ENCODE measurements at regions not wholly inside any gene's neighbourhood (a gene's known extent, or its start where the extent isn't known, plus 50 kb on each side); places are given as distances from the start of the nearest gene placed in this dataset.

DNA sequence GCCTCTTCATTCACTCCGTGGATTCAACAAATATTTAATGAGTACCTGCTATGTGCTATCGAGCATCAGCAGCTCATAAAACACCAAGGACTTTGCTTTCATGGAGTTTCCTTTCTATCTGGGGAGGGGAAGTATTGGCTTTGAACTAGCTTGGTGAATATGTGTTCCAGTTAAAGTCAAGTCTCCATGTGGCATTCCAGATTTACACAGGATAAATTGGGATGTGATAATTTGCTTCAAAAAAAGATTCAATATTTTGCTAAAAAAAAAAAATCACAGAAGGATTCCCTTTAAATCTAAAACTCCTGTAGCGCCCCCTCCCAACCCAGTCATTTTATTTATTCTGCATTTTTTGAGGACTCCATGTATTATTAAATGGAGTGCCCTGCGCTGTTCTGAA, 346.3 kb upstream of the SLC30A5 start:
- Histone ChIP-seq H3K4me1 (ENCODE audit: control insufficient read depth in 1 of 2, insufficient read depth in 2 of 2, low read length in 2 of 2) (no peaks in the 10 kb centered on the region), H3K27ac (ENCODE audit: low read depth, low read length) (no peak overlapping the region), H3K9ac (ENCODE audit: low read depth in 1 of 2, low read length in 2 of 2) (no peak overlapping the region), H3K27me3 (ENCODE audit: control insufficient read depth in 1 of 2, insufficient read depth in 2 of 2, low read length in 2 of 2) (no peaks in the 10 kb centered on the region), H3K4me3 (ENCODE audit: low read depth in 1 of 2, low read length in 2 of 2) (no peak overlapping the region), H3K9me3 (ENCODE audit: control insufficient read depth in 1 of 2, low read length in 2 of 2) (no peaks in the 10 kb centered on the region), H3K36me3 (ENCODE audit: control insufficient read depth in 1 of 2, insufficient read depth in 2 of 2, low read length in 2 of 2) (no peaks in the 10 kb centered on the region)

DNA sequence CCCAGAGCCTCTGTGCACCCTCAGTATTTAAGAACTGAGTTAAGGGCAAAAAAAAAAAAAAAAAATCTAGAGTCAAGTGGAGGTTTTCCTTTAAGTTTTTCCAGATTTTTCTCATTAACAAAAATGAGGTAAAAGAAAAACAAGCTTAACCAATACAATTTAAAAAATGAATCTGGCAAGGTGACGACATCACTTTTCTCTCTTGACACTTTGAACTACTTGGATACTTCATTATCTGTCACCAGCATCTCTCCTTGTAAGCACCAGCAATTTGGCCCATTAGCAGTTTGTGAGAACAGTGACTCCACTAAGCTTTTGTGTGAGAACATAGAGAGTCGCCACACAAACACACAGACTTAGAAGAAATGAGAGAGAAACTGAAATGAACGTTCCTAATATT, 345.7 kb upstream of the SLC30A5 start:
- Histone ChIP-seq H3K9ac (ENCODE audit: low read depth in 1 of 2, low read length in 2 of 2) (no peak overlapping the region), H3K4me3 (ENCODE audit: low read depth in 1 of 2, low read length in 2 of 2) (no peak overlapping the region), H3K36me3 (ENCODE audit: control insufficient read depth in 1 of 2, insufficient read depth in 2 of 2, low read length in 2 of 2) (no peaks in the 10 kb centered on the region), H3K27ac (ENCODE audit: low read depth, low read length) (no peak overlapping the region), H3K9me3 (ENCODE audit: control insufficient read depth in 1 of 2, low read length in 2 of 2) (no peaks in the 10 kb centered on the region), H3K27me3 (ENCODE audit: control insufficient read depth in 1 of 2, insufficient read depth in 2 of 2, low read length in 2 of 2) (no peaks in the 10 kb centered on the region), H3K4me1 (ENCODE audit: control insufficient read depth in 1 of 2, insufficient read depth in 2 of 2, low read length in 2 of 2) (no peaks in the 10 kb centered on the region)

DNA sequence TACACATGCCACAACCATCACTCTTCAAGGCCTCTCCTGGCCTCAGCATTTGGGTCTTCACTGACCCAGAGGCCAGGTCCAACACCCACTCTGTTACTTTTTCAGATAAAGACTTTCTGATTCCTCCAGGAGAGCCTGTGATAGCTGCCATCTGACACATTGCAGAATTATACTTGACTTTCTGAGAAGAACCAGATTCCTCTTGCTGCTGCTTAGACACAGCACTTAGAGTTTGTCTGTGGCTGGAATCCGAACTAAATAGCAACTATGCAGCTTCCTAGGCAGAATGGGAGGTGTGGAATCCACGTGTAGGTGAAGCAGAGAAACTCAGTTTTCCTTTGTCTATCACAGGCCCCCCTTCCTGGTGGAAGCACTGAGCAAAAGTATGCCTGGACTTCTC, 344.7 kb upstream of the SLC30A5 start:
- H3K27ac ChIP-seq (ENCODE audit: low read depth, low read length), result no peak overlapping the region
- H3K36me3 ChIP-seq (ENCODE audit: control insufficient read depth in 1 of 2, insufficient read depth in 2 of 2, low read length in 2 of 2), result no peaks in the 10 kb centered on the region
- no peaks in the 10 kb centered on the region for H3K27me3 ChIP-seq (ENCODE audit: control insufficient read depth in 1 of 2, insufficient read depth in 2 of 2, low read length in 2 of 2)
- no peak overlapping the region for H3K4me3 ChIP-seq (ENCODE audit: low read depth in 1 of 2, low read length in 2 of 2)
- no peak overlapping the region for H3K9ac ChIP-seq (ENCODE audit: low read depth in 1 of 2, low read length in 2 of 2)
- H3K4me1 ChIP-seq (ENCODE audit: control insufficient read depth in 1 of 2, insufficient read depth in 2 of 2, low read length in 2 of 2), result no peaks in the 10 kb centered on the region
- no peaks in the 10 kb centered on the region for H3K9me3 ChIP-seq (ENCODE audit: control insufficient read depth in 1 of 2, low read length in 2 of 2)

DNA sequence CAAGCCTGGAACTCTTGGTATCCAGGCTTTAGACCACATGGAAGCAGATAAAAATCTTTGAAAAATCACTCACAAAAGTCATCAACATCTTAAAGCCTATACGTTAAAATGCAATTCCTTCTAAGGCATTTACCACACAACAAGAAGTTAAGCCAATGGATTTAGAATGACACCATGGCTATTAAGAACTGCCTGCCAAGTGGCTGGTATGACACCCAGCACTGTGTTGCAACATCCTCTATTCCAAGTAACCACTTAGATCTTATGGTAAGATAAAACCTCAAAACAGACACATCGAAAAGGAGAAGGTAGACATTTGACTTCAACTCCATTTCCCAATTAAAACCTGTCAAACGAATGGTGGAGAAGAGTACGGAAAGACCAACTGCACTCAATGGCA, 344.2 kb upstream of the SLC30A5 start:
- Histone ChIP-seq H3K36me3 (ENCODE audit: control insufficient read depth in 1 of 2, insufficient read depth in 2 of 2, low read length in 2 of 2) (no peaks in the 10 kb centered on the region), H3K4me1 (ENCODE audit: control insufficient read depth in 1 of 2, insufficient read depth in 2 of 2, low read length in 2 of 2) (no peaks in the 10 kb centered on the region), H3K9me3 (ENCODE audit: control insufficient read depth in 1 of 2, low read length in 2 of 2) (no peaks in the 10 kb centered on the region), H3K27me3 (ENCODE audit: control insufficient read depth in 1 of 2, insufficient read depth in 2 of 2, low read length in 2 of 2) (no peaks in the 10 kb centered on the region), H3K4me3 (ENCODE audit: low read depth in 1 of 2, low read length in 2 of 2) (no peak overlapping the region), H3K9ac (ENCODE audit: low read depth in 1 of 2, low read length in 2 of 2) (no peak overlapping the region), H3K27ac (ENCODE audit: low read depth, low read length) (no peak overlapping the region)

DNA sequence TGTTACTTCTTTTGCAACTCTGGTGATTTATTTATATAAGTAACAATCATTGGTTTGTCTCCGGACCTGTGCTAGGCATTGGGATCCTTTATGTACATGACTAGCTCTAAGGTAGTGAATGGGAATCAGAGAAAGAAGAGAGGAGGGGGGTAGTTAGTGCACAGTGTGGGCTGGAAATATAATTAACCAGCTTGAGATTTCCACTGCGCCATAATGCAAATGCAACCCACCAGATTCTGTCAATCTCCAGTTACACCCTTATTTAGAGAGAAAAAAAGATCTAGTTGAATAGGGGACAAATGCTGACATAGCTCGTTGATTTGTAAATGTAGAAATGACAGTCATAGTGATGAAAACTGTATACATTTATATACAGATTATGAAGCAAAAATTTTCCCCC, 342.2 kb upstream of the SLC30A5 start:
- H3K9me3 ChIP-seq (ENCODE audit: control insufficient read depth in 1 of 2, low read length in 2 of 2), result no peaks in the 10 kb centered on the region
- H3K4me3 ChIP-seq (ENCODE audit: low read depth in 1 of 2, low read length in 2 of 2), result no peak overlapping the region
- no peaks in the 10 kb centered on the region for H3K27me3 ChIP-seq (ENCODE audit: control insufficient read depth in 1 of 2, insufficient read depth in 2 of 2, low read length in 2 of 2)
- no peak overlapping the region for H3K27ac ChIP-seq (ENCODE audit: low read depth, low read length)
- H3K9ac ChIP-seq (ENCODE audit: low read depth in 1 of 2, low read length in 2 of 2), result no peak overlapping the region
- H3K36me3 ChIP-seq (ENCODE audit: control insufficient read depth in 1 of 2, insufficient read depth in 2 of 2, low read length in 2 of 2), result no peaks in the 10 kb centered on the region
- no peaks in the 10 kb centered on the region for H3K4me1 ChIP-seq (ENCODE audit: control insufficient read depth in 1 of 2, insufficient read depth in 2 of 2, low read length in 2 of 2)

DNA sequence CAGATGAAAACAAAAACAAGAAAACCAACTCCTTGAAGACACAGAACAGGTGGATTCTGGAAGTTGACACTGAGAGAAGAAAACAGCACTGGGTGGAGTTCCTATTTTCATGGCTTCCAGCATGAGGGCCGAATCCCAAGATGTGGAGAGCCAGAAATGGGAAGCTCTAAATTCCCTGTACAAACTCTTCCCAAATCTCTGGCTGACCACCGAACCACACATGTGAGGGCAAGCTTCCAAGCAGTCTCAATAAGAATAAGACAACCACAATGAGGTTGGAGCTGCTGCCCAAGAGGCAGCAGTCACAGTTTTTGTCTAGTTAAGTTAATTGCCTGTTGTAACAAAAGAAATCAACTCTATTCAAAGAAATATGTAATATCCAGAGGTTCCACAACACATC, 339.3 kb upstream of the SLC30A5 start:
- H3K4me1 ChIP-seq (ENCODE audit: control insufficient read depth in 1 of 2, insufficient read depth in 2 of 2, low read length in 2 of 2), result no peaks in the 10 kb centered on the region
- H3K9me3 ChIP-seq (ENCODE audit: control insufficient read depth in 1 of 2, low read length in 2 of 2), result no peaks in the 10 kb centered on the region
- no peak overlapping the region for H3K27ac ChIP-seq (ENCODE audit: low read depth, low read length)
- no peak overlapping the region for H3K4me3 ChIP-seq (ENCODE audit: low read depth in 1 of 2, low read length in 2 of 2)
- no peak overlapping the region for H3K9ac ChIP-seq (ENCODE audit: low read depth in 1 of 2, low read length in 2 of 2)
- H3K27me3 ChIP-seq (ENCODE audit: control insufficient read depth in 1 of 2, insufficient read depth in 2 of 2, low read length in 2 of 2), result no peaks in the 10 kb centered on the region
- H3K36me3 ChIP-seq (ENCODE audit: control insufficient read depth in 1 of 2, insufficient read depth in 2 of 2, low read length in 2 of 2), result no peaks in the 10 kb centered on the region

DNA sequence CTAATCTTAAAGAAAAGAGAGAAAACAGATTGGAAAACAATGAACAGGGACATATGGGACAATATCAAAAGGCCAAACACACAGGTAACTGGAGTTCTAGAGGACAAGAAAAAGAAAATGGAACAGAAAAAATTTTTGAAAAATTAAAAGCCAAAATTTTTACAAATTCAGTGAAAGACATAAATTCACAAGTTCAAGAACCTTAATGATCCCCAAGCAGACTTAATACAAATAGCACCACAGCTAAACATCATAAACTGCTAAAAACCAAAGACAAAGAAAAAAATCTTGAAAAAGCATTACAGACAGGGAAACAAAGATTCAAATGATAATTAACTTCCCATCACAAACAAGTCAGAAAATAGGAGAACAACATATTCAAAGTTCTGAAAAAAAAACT, 338.5 kb upstream of the SLC30A5 start:
- no peak overlapping the region for H3K4me3 ChIP-seq (ENCODE audit: low read depth in 1 of 2, low read length in 2 of 2)
- no peak overlapping the region for H3K27ac ChIP-seq (ENCODE audit: low read depth, low read length)
- H3K27me3 ChIP-seq (ENCODE audit: control insufficient read depth in 1 of 2, insufficient read depth in 2 of 2, low read length in 2 of 2), result no peaks in the 10 kb centered on the region
- no peaks in the 10 kb centered on the region for H3K4me1 ChIP-seq (ENCODE audit: control insufficient read depth in 1 of 2, insufficient read depth in 2 of 2, low read length in 2 of 2)
- H3K36me3 ChIP-seq (ENCODE audit: control insufficient read depth in 1 of 2, insufficient read depth in 2 of 2, low read length in 2 of 2), result no peaks in the 10 kb centered on the region
- no peaks in the 10 kb centered on the region for H3K9me3 ChIP-seq (ENCODE audit: control insufficient read depth in 1 of 2, low read length in 2 of 2)
- no peak overlapping the region for H3K9ac ChIP-seq (ENCODE audit: low read depth in 1 of 2, low read length in 2 of 2)

DNA sequence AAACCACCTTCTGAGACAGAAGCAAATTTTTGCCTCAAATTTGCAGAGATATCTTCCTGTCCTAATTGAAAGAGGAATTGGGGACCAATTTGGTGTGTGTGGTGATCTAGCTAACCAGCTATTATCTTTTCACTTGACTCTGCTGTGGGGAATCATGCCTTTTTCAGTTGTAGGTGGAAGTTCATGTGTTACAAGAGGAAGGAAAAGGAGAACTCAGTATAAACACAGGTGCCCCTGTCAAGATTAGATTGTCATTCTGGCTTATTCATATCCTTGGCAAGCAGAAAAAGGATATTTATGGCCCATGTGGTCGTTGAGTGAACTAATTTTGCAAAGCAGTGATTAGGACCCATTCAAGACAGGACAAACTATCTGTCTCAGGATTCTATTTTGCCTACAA, 336.8 kb upstream of the SLC30A5 start:
- Histone ChIP-seq H3K27me3 (ENCODE audit: control insufficient read depth in 1 of 2, insufficient read depth in 2 of 2, low read length in 2 of 2) (no peaks in the 10 kb centered on the region), H3K4me3 (ENCODE audit: low read depth in 1 of 2, low read length in 2 of 2) (no peak overlapping the region), H3K9me3 (ENCODE audit: control insufficient read depth in 1 of 2, low read length in 2 of 2) (no peaks in the 10 kb centered on the region), H3K9ac (ENCODE audit: low read depth in 1 of 2, low read length in 2 of 2) (no peak overlapping the region), H3K36me3 (ENCODE audit: control insufficient read depth in 1 of 2, insufficient read depth in 2 of 2, low read length in 2 of 2) (no peaks in the 10 kb centered on the region), H3K4me1 (ENCODE audit: control insufficient read depth in 1 of 2, insufficient read depth in 2 of 2, low read length in 2 of 2) (no peaks in the 10 kb centered on the region), H3K27ac (ENCODE audit: low read depth, low read length) (no peak overlapping the region)

DNA sequence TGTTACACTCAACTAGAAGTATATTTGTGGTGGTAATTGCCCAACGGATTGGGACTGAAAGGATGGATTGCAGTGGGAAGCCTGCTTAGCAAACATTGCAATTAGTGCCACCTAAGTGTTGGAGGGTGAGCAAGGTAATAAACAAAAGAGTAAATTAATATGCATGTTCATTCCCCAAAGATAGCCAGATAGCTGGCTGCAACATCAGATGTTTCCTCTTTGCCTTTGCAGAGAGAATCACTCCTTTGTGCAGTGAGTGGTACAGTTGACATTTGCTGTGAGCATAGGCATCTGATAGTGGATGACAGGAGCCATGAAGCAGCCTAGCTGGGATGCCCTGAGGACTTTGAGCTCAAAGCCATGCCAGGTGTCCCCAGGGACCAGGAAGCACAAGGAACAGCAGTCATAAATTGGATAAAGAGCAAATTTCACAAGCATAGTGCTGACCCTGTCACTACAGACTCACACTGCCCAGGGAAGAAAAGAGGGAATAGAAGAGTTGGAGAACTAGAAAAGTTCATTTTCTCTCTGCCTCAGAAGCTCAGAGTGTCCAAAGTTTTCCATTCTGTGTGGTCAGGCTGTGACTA, 336.1 kb upstream of the SLC30A5 start:
- no peak overlapping the region for H3K4me3 ChIP-seq (ENCODE audit: low read depth in 1 of 2, low read length in 2 of 2)
- no peak overlapping the region for H3K27ac ChIP-seq (ENCODE audit: low read depth, low read length)
- no peaks in the 10 kb centered on the region for H3K36me3 ChIP-seq (ENCODE audit: control insufficient read depth in 1 of 2, insufficient read depth in 2 of 2, low read length in 2 of 2)
- no peaks in the 10 kb centered on the region for H3K27me3 ChIP-seq (ENCODE audit: control insufficient read depth in 1 of 2, insufficient read depth in 2 of 2, low read length in 2 of 2)
- no peaks in the 10 kb centered on the region for H3K4me1 ChIP-seq (ENCODE audit: control insufficient read depth in 1 of 2, insufficient read depth in 2 of 2, low read length in 2 of 2)
- no peaks in the 10 kb centered on the region for H3K9me3 ChIP-seq (ENCODE audit: control insufficient read depth in 1 of 2, low read length in 2 of 2)
- H3K9ac ChIP-seq (ENCODE audit: low read depth in 1 of 2, low read length in 2 of 2), result no peak overlapping the region

DNA sequence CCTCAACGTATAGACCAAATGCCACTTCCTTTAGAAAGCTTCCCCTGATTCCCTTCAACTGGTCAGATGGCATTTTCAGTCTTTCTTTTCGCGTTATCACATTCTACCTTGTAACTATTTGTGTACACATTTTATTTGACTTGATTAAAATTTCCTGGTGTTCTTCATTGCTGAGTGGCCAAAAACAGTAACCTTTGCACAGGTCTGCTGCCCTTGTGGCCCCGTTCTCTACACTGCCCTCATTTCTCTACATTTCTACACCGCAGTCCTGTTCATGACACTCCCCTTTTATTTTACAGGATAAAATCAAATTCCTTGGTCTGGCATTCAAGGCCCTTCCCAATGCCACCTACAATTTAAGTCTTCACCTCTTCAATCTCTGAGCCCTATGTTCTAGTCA, 334.2 kb upstream of the SLC30A5 start:
- Histone ChIP-seq H3K9ac (ENCODE audit: low read depth in 1 of 2, low read length in 2 of 2) (no peak overlapping the region), H3K27ac (ENCODE audit: low read depth, low read length) (no peak overlapping the region), H3K36me3 (ENCODE audit: control insufficient read depth in 1 of 2, insufficient read depth in 2 of 2, low read length in 2 of 2) (no peaks in the 10 kb centered on the region), H3K4me1 (ENCODE audit: control insufficient read depth in 1 of 2, insufficient read depth in 2 of 2, low read length in 2 of 2) (no peaks in the 10 kb centered on the region), H3K9me3 (ENCODE audit: control insufficient read depth in 1 of 2, low read length in 2 of 2) (no peaks in the 10 kb centered on the region), H3K27me3 (ENCODE audit: control insufficient read depth in 1 of 2, insufficient read depth in 2 of 2, low read length in 2 of 2) (no peaks in the 10 kb centered on the region), H3K4me3 (ENCODE audit: low read depth in 1 of 2, low read length in 2 of 2) (no peak overlapping the region)

DNA sequence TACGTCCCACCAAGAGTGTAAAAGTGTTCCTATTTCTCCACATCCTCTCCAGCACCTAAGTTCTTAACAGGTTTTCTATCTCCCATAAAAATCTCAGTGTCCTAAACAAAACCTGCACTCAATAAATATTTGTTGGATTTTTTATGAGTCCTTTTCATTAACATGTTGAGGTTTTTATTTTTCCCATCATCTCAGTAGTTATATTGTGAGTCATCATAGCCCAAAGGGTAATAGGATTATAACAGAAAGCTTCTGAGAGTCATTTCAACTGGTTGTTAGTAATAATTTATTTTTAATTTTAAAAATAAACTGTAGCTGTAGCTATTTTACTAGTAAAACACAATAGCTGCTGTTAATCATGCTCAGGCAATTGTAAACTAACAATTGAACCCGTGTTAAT, 331.6 kb upstream of the SLC30A5 start:
- Histone ChIP-seq H3K9ac (ENCODE audit: low read depth in 1 of 2, low read length in 2 of 2) (no peak overlapping the region), H3K36me3 (ENCODE audit: control insufficient read depth in 1 of 2, insufficient read depth in 2 of 2, low read length in 2 of 2) (no peaks in the 10 kb centered on the region), H3K4me3 (ENCODE audit: low read depth in 1 of 2, low read length in 2 of 2) (no peak overlapping the region), H3K27ac (ENCODE audit: low read depth, low read length) (no peak overlapping the region), H3K9me3 (ENCODE audit: control insufficient read depth in 1 of 2, low read length in 2 of 2) (no peaks in the 10 kb centered on the region), H3K27me3 (ENCODE audit: control insufficient read depth in 1 of 2, insufficient read depth in 2 of 2, low read length in 2 of 2) (no peaks in the 10 kb centered on the region), H3K4me1 (ENCODE audit: control insufficient read depth in 1 of 2, insufficient read depth in 2 of 2, low read length in 2 of 2) (no peaks in the 10 kb centered on the region)

Measured in duodenal mucosa (tissue), 2 donors.